HepG2 (cell line): ENCODE measurements at regions not wholly inside any gene's neighbourhood (a gene's known extent, or its start where the extent isn't known, plus 50 kb on each side); places are given as distances from the start of the nearest gene placed in this dataset.

ENCODE experiments used
- CTCF ChIP-seq: sonication (generic); formaldehyde crosslinking; IDR thresholded peaks from 2 replicates; pipeline ENCODE4 v1.5.0; 2020; ENCODE audit warnings: mild to moderate bottlenecking, missing genetic modification reagents, moderate library complexity
- DDIT3 ChIP-seq: sonication (generic); formaldehyde crosslinking; IDR thresholded peaks from 2 replicates; pipeline ENCODE4 v1.4.0; 2020; ENCODE audit warnings: mild to moderate bottlenecking, missing genetic modification reagents
- EHMT2 ChIP-seq: fragments of 200-600 bp; sonication (generic); IDR thresholded peaks from 2 replicates; pipeline ENCODE4 v1.7.0; 2017; ENCODE audit warnings: antibody characterized with exemption, low read depth, low read length, borderline replicate concordance
- HNRNPL ChIP-seq: fragments of 200-400 bp; formaldehyde crosslinking; IDR thresholded peaks from 2 replicates; pipeline ENCODE4 v1.6.1; 2017; ENCODE audit warnings: mild to moderate bottlenecking, low read depth, low read length
- JUN ChIP-seq: sonication (generic); formaldehyde crosslinking; IDR thresholded peaks from 2 replicates; pipeline ENCODE4 v1.4.0; 2020; ENCODE audit warnings: mild to moderate bottlenecking, missing genetic modification reagents
- NFYB ChIP-seq: sonication (generic); formaldehyde crosslinking; IDR thresholded peaks from 2 replicates; pipeline ENCODE4 v1.4.0; 2020; ENCODE audit warnings: missing genetic modification reagents
- NONO ChIP-seq, 2 experiments: fragments of 450-650 bp in 1 of 2; sonication (generic) in 1 of 2; formaldehyde crosslinking in 1 of 2; IDR thresholded peaks in 1 of 2; conservative IDR thresholded peaks in 1 of 2; 2 replicates each; pipeline versions ENCODE4 v1.6.1 to v1.8.0; 2017 to 2022; ENCODE audit warnings: mild to moderate bottlenecking in 1 of 2, missing genetic modification reagents in 1 of 2, moderate library complexity in 1 of 2
- STAT6 ChIP-seq: sonication (generic); formaldehyde crosslinking; IDR thresholded peaks from 2 replicates; pipeline ENCODE4 v1.4.0; 2020; ENCODE audit warnings: missing genetic modification reagents, mild to moderate bottlenecking, borderline replicate concordance
- ZFP41 ChIP-seq: sonication (generic); formaldehyde crosslinking; IDR thresholded peaks from 2 replicates; pipeline ENCODE4 v1.4.0; 2020; ENCODE audit warnings: mild to moderate bottlenecking, missing genetic modification reagents, borderline replicate concordance

- TF ChIP-seq DDIT3 (no peak), ZFP41 (CRISPR knock-in tag) (no peak), JUN (CRISPR knock-in tag) (no peak), EHMT2 (no peak), STAT6 (CRISPR knock-in tag) (no peak), CTCF (CRISPR knock-in tag) (0 out of 2 replicates have a peak, but pooled peaks have one; percentile 7), NFYB (CRISPR knock-in tag) (no peak), NONO (IDR thresholded peaks at IDR 0.05) (no peak), NONO (CRISPR knock-in tag; conservative IDR thresholded peaks at IDR 0.05) (no peak), HNRNPL (no peak)
Measured at GRCh38 chr4:13933191-13933590, 305.7 kb upstream of the BOD1L1 start.
